DMS53 treated with DMSO at 0.1 percent for 48 hours (cell line): ENCODE measurements at regions not wholly inside any gene's neighbourhood (a gene's known extent, or its start where the extent isn't known, plus 50 kb on each side); places are given as distances from the start of the nearest gene placed in this dataset.

Experiments used
- DNase-seq: peaks from one replicate; lab custom pipeline; 2025; ENCODE audit not compliant: unreplicated experiment; lab: John Stamatoyannopoulos, UW

GRCh38 chrX:10893976-10894375 is 217.2 kb upstream of the HCCS start:
- DNase-seq = no peak

DNA sequence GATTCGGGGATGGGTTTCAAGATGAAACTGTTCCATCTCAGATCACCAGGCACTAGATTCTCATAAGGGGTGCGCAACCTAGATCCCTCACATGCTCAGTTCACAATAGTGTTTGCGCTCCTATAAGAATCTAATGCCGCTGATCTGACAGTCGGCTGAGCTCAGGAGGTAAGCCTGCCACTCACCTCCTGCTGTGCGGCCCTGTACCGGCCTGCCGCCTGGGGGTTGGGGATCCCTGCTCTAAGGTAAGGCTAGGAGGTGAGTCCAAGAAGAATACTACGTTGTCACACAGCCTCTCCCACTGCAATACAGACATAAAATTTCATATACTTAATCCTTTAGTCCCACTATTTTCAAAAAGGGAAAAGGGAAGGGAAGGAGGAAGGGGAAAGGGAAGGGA is 213.4 kb upstream of the HCCS start:
- no peak for DNase-seq

GRCh38 chrX:10900585-10901289 is 210.4 kb upstream of the HCCS start:
- peak; percentile 0 for DNase-seq

DNA sequence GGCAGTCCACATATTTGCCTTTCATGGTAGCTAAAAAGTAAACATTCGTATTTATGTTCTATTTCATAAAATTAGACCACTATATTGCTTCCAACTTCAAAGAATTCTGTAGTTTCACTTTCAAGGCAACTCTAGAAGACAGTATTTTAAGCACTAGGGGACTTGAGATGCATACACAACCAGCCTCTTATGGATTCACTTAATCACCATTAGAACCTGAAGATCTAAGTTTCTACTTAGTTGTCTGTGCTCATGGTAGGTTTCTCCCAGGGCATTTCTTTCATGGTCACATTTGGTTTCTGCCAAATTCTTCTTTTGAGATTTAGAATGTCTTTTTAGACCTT is 209.9 kb upstream of the HCCS start:
- DNase-seq = no peak

DNA sequence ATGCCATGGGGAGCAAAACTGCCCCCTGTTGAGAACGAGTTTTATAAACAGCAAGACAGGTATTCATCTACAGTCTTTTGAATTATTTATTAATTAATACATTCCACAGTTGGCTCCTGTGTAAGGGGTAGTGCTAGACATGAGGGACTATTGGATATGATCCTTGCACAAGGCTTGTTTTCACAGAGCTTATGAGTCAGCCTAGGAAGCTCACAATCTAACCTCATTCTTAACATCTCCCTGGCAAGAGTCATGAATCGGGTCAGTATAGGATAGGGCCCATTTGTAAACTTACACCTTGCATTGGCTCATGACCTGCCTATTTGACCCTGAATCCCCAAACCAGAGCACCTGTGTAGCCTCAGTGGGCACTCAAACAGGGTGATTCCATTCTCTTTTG is 209.1 kb upstream of the HCCS start:
- no peak for DNase-seq

GRCh38 chrX:10903523-10903922 is 207.6 kb upstream of the HCCS start:
- DNase-seq = peak; percentile 9

GRCh38 chrX:10904220-10904619 is 206.9 kb upstream of the HCCS start:
- no peak for DNase-seq

GRCh38 chrX:10906866-10907265 is 204.3 kb upstream of the HCCS start:
- no peak for DNase-seq

DNA sequence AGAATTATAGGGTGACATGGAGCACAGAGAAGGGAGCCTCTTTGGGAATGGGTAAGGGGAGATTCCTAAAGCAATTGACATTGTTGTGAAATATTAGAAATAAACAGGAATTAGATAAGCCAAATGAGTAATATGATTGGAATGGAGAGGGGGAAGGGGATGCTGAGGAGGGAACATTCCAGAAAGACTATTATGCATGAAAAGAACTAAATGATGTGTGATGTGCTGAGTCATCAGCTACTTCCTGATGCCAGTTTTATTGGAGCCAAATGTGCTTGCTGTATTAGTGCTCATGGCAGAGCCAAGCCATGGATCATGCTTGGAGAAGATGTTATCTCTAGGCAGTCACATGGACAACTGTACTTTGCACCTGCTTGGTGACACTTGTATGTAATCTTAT is 189.0 kb upstream of the HCCS start:
- no peak for DNase-seq

- DNase-seq = no peak
Measured at GRCh38 chrX:10922835-10923234, 188.3 kb upstream of the HCCS start.

GRCh38 chrX:10923466-10923865 is 187.7 kb upstream of the HCCS start:
- no peak for DNase-seq

GRCh38 chrX:10926404-10926803 is 184.7 kb upstream of the HCCS start:
- no peak for DNase-seq

GRCh38 chrX:10926891-10927290 is 184.2 kb upstream of the HCCS start:
- DNase-seq = no peak

DNA sequence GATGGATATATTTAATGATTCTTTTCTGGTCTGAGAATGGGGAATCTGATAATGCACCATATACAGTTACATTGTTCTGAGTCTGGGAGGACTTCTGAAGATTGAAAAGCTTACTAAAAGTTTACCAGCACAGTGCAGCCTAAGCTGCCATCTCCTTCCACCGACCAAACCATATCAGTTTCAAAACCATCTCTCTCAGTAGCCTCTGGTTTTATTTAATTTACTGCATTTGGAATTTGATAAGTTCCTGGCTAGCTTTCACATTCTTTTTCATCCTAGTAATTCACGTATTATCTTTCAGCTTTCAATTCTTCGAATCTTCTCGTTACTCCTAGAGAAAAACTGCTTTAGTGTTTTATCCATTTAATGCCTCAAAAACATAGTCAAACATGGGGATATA is 181.4 kb upstream of the HCCS start:
- DNase-seq = no peak

- DNase-seq = no peak
Measured at GRCh38 chrX:10930151-10930550, 181.0 kb upstream of the HCCS start.

GRCh38 chrX:10931976-10932375 is 179.2 kb upstream of the HCCS start:
- DNase-seq = no peak

DNA sequence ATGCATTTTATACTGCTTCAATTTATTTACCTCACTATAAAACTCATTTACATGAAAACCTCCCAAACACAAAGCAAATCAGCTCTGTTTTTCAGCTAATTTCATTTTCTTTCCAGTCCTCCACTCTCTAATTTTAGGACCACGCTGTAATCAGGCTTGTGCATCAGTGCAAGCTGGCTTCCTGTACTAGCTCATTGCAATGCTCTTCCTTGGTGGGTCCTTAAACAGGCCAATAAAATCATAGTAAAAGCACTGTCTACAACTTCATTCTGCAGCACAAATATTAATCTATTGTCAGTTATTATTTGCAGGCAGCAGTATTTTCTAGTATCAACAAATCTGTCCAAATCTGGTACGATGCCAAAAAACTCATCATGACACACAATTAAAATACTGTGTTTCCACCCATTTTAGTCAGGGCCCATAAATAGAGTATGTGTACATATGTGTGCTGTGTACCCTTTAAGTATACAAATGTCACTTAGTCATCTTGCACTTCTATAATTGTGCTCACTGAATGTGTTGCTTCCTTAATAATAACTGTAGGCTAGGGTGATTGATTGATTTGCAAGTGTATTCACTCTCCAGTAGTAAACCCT is 178.2 kb upstream of the HCCS start:
- DNase-seq = no peak

GRCh38 chrX:10935501-10935900 is 175.6 kb upstream of the HCCS start:
- DNase-seq = no peak

DNA sequence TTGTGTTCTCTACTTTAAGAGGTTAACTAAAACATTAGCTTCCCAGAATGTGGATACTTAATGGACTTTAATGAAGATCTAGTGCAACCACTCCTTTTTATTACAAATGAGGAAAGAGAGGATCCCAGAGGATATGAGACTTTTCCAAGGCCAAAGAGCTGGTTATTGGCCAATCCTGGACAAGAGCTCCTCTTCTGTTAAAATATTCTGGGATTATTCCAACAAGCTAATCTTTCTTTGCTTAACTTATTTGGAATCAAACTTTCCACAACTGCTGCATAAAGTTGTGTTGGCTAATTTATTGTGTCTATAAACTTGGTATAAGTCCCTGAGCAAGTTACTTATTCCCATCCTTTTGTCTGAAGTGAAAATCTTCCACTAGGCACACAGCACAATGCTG is 174.2 kb upstream of the HCCS start:
- no peak for DNase-seq

DNA sequence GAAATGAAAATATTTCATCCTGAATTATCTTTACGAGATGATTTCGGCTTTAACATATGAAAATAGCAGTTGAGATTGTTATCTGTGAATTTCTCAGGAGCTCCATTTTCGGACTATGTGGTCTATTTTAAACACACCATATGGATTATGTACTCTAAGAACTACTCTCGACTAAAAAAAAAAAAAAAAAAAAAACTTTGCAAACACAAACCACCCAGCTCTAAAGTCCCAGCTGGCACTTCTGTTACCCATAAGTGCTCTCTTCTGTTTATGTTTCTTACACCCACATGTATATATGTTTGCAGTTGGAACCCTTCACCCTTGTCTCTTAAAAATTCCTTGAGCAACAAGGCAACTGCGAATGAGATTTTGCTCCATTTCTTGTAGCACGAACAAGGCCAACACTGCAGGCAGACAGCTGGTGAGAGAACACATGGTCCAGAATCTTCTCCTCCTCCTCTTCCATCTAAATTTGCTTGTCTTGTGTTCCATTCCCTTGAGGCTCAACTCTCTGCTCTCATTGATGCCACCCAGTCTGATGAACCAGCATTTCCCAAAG is 172.7 kb upstream of the HCCS start:
- DNase-seq = no peak

DNA sequence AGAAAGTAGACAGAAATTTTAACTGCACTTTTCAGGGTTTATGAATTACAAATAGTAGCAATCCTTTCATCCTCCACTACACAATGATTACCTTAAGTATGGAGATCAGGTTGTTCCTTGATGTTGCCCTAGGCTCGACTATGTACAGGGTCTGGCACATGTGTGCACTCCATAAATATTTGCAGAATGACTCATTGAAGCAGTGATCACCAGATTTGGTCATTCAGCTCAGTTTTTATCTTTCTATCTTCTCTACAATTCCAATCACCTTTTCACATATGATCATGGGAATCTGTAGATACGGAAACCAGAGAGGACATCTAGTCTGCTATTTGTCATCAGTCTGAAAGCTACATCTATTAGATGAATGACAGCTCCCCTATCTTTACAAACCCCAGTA is 171.7 kb upstream of the HCCS start:
- DNase-seq = peak; percentile 17

DNA sequence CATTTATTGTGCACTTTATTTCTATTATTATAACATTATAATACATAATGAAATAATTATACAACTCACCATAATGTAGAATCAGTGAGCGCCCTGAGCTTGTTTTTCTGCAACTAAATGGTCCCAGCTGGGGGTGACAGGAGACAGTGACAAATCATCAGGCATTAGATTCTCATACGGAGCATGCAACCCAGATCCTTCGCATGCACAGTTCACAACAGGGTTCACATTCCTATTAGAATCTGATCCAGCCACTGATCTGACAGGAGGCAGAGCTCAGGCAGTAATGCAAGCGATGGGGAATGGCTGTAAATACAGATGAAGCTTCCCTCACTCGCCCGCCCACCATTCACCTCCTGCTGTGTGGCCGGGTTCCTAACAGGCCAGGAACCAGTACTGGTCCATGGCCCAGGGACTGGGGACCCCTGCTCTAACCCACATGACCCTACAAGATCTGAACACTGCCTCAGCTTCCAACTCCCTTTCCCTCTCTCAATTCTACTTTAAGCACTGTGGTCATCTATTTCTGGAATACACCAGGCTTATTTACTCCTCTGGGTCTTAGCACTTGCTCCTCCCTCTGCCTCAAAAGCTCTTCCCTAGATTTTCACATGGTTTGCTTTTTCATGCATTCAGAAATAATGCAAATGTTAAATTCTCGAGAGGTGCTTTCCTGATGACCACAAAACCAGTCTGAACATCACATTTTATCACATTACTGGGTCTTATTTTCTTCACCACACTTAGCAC is 166.8 kb upstream of the HCCS start:
- DNase-seq = no peak
